Duodenal mucosa (tissue), 2 donors: ENCODE measurements at regions not wholly inside any gene's neighbourhood (a gene's known extent, or its start where the extent isn't known, plus 50 kb on each side); places are given as distances from the start of the nearest gene placed in this dataset.

Experiments used
- H3K27ac ChIP-seq: one replicate; pipeline ENCODE4 v1.7.0; 2013; ENCODE audit warnings: low read depth, low read length
- H3K27me3 ChIP-seq, 2 donors: one replicate each; pipeline ENCODE4 v1.7.0; 2013; ENCODE audit warnings: low read length in 2 of 2, control low read depth in 1 of 2; ENCODE audit not compliant: insufficient read depth in 2 of 2, control insufficient read depth in 1 of 2
- H3K36me3 ChIP-seq, 2 donors: one replicate each; pipeline ENCODE4 v1.7.0; 2013; ENCODE audit warnings: low read length in 2 of 2, control low read depth in 1 of 2; ENCODE audit not compliant: insufficient read depth in 2 of 2, control insufficient read depth in 1 of 2
- H3K4me1 ChIP-seq, 2 donors: one replicate each; pipeline ENCODE4 v1.7.0; 2013; ENCODE audit warnings: low read length in 2 of 2, control low read depth in 1 of 2; ENCODE audit not compliant: insufficient read depth in 2 of 2, control insufficient read depth in 1 of 2
- H3K4me3 ChIP-seq, 2 donors: one replicate each; pipeline ENCODE4 v1.7.0; 2013; ENCODE audit warnings: low read length in 2 of 2, low read depth in 1 of 2
- H3K9ac ChIP-seq, 2 donors: one replicate each; pipeline ENCODE4 v1.7.0; 2013; ENCODE audit warnings: low read length in 2 of 2, low read depth in 1 of 2
- H3K9me3 ChIP-seq, 2 donors: one replicate each; pipeline ENCODE4 v1.7.0; 2013; ENCODE audit warnings: low read length in 2 of 2, control low read depth in 1 of 2; ENCODE audit not compliant: control insufficient read depth in 1 of 2

DNA sequence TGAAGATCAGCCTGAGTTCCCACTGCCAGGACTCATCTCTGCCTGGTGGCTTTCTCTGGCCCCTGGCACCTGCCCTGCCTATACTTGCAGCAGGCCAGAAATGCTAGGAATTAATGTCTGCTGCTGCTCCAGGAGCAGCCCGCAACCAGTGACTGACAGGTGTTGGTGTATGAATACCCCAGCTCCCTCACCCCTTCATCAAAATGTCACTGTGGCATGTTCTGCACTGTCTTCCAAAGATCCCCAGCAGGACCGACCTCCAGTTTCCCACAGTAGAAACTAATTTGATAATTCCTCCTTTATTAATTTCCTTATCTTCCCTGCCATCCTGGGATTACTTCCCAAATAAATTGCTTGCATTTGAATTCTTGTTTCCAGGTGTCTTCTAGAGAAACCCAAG is 425.4 kb downstream of the BCOR start:
- Histone ChIP-seq H3K27ac (no peak overlapping the region), H3K9me3 (no peaks in the 10 kb centered on the region), H3K4me3 (no peak overlapping the region), H3K27me3 (no peaks in the 10 kb centered on the region), H3K4me1 (no peaks in the 10 kb centered on the region), H3K9ac (no peak overlapping the region), H3K36me3 (no peaks in the 10 kb centered on the region)

GRCh38 chrX:39674490-39675161 is 423.1 kb downstream of the BCOR start:
- no peak overlapping the region for H3K27ac ChIP-seq
- no peak overlapping the region for H3K4me3 ChIP-seq
- H3K27me3 ChIP-seq = no peaks in the 10 kb centered on the region
- H3K4me1 ChIP-seq = no peaks in the 10 kb centered on the region
- no peak overlapping the region for H3K9ac ChIP-seq
- no peaks in the 10 kb centered on the region for H3K9me3 ChIP-seq
- no peaks in the 10 kb centered on the region for H3K36me3 ChIP-seq

- Histone ChIP-seq H3K27ac (no peak overlapping the region), H3K9ac (no peak overlapping the region), H3K27me3 (no peaks in the 10 kb centered on the region), H3K36me3 (no peaks in the 10 kb centered on the region), H3K9me3 (no peaks in the 10 kb centered on the region), H3K4me3 (no peak overlapping the region), H3K4me1 (no peaks in the 10 kb centered on the region)
Measured at GRCh38 chrX:39675162-39675553, 422.6 kb downstream of the BCOR start.

DNA sequence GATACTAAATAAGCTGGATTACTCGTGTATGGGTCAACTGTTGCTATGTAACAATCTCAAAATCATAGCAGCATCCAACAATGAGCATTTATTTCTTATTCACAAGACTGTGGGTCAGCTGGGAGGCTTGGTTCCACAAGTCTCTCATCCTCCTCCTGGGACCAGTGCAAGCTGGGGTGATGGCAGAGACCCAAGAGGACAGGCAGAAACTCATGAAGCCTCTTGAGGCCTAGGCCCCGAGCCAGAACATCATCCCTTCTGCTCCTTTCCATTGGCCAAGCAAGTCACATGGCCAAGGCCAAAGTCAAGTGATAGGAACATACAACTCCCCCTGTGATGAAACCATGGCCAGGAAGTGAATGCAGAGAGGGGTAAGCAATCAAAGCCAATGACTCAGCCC is 422.1 kb downstream of the BCOR start:
- Histone ChIP-seq H3K4me3 (no peak overlapping the region), H3K9me3 (no peaks in the 10 kb centered on the region), H3K9ac (no peak overlapping the region), H3K4me1 (no peaks in the 10 kb centered on the region), H3K27me3 (no peaks in the 10 kb centered on the region), H3K36me3 (no peaks in the 10 kb centered on the region), H3K27ac (no peak overlapping the region)

DNA sequence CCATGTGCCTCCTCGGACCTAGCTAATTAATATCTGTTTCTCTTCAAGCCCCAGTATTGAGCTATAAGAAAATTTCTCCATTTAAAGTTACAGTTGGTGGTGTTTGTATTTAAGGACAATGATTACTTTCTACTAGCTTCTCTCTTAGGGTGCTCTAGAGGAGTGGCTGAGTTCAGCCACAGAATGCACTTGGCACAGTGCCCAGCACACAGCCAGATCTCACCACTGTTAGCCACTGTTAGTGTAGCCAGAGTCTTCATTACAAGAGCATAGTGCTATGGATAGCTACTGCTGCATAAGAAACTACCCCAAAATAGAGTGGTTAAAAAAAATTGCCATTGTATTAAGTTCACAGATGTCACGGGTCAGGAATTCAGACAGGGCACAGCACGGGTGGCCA is 421.3 kb downstream of the BCOR start:
- Histone ChIP-seq H3K36me3 (no peaks in the 10 kb centered on the region), H3K27me3 (no peaks in the 10 kb centered on the region)

DNA sequence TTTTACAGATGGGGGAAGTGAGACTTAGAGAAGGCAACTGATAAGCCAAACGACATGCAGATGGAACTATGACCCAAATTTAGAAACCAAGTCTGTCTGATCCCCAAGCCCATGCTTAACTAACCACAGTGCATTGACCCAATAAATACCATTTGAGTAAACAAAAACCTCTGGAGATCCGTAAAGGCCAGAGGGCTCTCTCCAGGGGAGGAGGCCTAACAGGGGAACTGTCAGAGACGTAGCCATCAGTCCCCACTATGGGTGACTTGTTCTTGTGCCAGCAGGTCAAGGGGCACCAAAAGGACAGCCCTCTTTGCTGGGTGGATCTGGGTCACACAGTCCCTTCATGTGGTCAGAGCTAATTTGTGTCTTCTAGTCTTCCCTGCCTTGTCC is 420.2 kb downstream of the BCOR start:
- Histone ChIP-seq H3K27ac (no peak overlapping the region), H3K4me3 (no peak overlapping the region), H3K4me1 (no peaks in the 10 kb centered on the region), H3K36me3 (no peaks in the 10 kb centered on the region), H3K9ac (no peak overlapping the region), H3K9me3 (no peaks in the 10 kb centered on the region), H3K27me3 (no peaks in the 10 kb centered on the region)

More for the DNA sequence above, 421.3 kb downstream of the BCOR start:
- Histone ChIP-seq H3K27ac (no peak overlapping the region), H3K4me3 (no peak overlapping the region), H3K4me1 (no peaks in the 10 kb centered on the region), H3K9me3 (no peaks in the 10 kb centered on the region), H3K9ac (no peak overlapping the region)

- Histone ChIP-seq H3K9me3 (no peaks in the 10 kb centered on the region), H3K36me3 (no peaks in the 10 kb centered on the region), H3K4me1 (no peaks in the 10 kb centered on the region), H3K9ac (no peak overlapping the region), H3K27me3 (no peaks in the 10 kb centered on the region), H3K27ac (no peak overlapping the region), H3K4me3 (no peak overlapping the region)
Measured at GRCh38 chrX:39677978-39678791, 419.6 kb downstream of the BCOR start.

DNA sequence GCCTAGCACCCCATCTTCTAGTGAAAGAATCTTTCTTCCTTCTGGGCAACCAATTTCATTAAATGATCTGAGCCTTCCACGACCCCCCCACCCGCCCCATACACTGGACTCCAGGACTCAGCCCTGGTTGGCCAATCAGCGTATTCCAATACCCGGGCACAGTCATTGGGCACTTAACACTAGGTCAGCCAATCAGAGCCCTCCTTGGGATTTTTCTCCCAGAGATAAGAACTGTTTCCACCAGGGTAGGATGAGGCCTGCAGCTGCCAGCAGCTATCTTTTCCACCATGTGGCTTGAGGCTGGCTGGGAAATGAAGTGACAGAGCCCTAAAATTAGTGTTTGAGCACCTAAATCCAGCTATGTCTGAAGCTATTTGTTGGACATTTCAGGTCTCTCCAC is 418.8 kb downstream of the BCOR start:
- no peak overlapping the region for H3K9ac ChIP-seq
- no peak overlapping the region for H3K27ac ChIP-seq

DNA sequence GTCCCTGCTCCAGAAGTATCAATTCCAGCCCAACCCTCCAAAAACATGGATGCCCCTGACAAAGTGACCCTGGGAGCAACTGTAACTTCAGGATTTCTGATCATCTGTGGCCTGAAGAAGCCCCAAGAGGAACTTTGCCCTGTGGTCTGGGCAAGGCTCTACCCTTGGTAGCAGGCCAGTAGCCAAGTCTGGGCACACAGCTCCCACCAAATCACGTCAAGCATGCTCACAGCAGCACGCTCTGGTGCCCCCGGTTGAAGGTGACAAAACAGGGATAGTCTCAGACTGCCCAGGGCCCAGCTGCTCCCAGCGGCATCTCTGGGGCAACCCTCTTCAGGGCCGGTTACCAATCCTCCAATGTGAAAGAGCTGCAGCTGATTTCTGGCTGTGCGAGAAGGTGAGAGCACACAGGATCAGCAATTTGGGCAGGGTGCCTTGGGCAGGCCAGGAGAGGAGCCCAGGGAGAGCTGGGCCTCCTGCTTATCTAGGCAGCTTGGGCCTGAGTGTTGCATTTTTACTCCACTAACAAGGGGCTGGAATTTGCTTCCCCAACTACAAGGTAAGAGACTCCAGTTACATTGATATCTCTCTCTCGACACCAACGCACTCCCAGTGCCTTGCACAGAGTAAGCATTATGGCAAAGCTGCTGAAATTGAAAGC is 418.1 kb downstream of the BCOR start:
- H3K27ac ChIP-seq = no peak overlapping the region
- H3K36me3 ChIP-seq = no peaks in the 10 kb centered on the region
- no peak overlapping the region for H3K9ac ChIP-seq

More for the DNA sequence above, 418.8 kb downstream of the BCOR start:
- Histone ChIP-seq H3K9me3 (no peaks in the 10 kb centered on the region), H3K4me1 (no peaks in the 10 kb centered on the region), H3K36me3 (no peaks in the 10 kb centered on the region), H3K27me3 (no peaks in the 10 kb centered on the region), H3K4me3 (no peak overlapping the region)

GRCh38 chrX:39681885-39682284 is 415.9 kb downstream of the BCOR start:
- no peaks in the 10 kb centered on the region for H3K9me3 ChIP-seq
- H3K36me3 ChIP-seq = no peaks in the 10 kb centered on the region
- no peak overlapping the region for H3K4me3 ChIP-seq
- no peak overlapping the region for H3K27ac ChIP-seq
- no peak overlapping the region for H3K9ac ChIP-seq
- no peaks in the 10 kb centered on the region for H3K4me1 ChIP-seq
- H3K27me3 ChIP-seq = no peaks in the 10 kb centered on the region

More for the DNA sequence above, 418.1 kb downstream of the BCOR start:
- Histone ChIP-seq H3K9me3 (no peaks in the 10 kb centered on the region), H3K4me3 (no peak overlapping the region), H3K27me3 (no peaks in the 10 kb centered on the region), H3K4me1 (no peaks in the 10 kb centered on the region)
